GM21825 (cell line): ENCODE measurements at regions not wholly inside any gene's neighbourhood (a gene's known extent, or its start where the extent isn't known, plus 50 kb on each side); places are given as distances from the start of the nearest gene placed in this dataset.

Experiments
- ATAC-seq: cut with Tn5 transposase; IDR thresholded peaks from one replicate; pipeline ENCODE4 v1.9.1; 2021; ENCODE audit warnings: mild to moderate bottlenecking, moderate library complexity; ENCODE audit not compliant: unreplicated experiment

DNA sequence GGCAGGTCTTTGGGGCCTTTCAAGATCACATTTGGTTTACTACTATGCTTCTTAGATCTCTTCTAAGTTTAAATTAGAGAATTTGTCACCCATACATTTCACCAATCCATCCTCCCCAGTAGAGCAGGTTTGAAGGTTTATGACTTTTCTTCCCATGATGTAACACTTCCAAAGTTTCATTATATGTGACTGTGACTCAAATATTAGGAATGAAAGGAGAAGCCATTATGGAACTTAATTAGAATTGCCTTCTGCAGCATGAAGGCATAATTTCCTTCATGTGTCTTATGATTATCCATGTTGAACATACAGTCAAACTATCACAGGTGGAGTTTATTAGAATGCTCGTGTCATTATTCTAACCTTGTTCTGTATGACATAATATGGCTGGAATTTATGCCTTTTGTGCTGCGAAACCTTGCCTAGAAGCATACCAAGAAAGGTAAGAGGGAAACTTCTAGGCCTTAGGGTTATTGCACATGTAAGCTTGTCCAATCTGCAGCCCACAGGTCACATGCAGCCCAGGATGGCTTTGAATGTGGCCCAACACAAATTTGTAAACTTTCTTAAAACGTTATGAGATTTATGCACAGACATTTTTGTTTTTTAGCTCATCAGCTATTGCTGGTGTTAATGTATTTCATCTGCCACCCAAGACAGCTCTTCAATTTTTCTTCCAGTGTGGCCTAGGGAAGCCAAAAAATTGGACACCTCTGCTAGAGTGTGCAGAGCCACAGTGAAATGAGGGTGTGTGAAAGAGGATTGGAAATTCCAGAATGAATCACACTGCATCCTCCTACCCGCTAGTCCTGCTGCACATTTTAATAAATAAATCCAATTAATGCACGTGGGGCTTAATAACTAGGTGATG lies 133.6 kb downstream of the TMEM26 start:
- no peak for ATAC-seq

DNA sequence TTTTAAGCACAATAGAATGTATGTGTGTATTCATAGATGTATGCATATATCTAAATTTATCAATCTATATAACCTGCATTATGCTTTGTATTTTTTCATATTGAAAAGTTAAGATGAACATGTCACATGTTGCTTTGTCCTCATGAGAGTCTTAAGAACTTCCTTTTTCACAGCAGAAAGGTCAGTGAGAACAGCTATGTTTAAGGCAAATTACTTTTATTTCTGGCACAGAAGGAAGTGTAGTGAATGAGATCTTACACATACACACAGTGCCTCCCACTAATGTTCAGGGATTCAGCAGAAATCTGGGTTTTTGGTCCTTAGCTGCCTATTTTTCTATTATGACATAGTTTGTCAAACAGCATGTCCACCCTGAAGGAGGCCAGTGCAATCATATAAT lies 134.8 kb downstream of the TMEM26 start:
- no peak for ATAC-seq

DNA sequence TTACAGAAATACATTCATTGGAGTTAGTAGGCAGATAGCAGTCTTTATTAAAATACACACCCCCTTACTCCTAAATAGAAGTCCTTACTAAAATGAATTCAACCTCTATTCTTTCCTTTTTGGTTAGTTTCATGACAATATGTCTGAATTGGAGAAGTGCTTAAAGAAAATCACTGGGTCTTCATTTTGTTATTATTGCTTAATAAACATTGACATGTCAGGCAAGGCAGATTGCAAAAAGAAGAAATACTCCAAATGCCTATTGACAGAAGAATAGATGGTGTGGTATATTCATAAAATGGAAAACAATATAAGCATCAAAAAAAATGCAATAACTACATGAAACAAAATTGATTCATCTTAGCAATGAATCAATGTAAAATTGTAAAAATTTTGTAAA lies 135.5 kb downstream of the TMEM26 start:
- no peak for ATAC-seq

DNA sequence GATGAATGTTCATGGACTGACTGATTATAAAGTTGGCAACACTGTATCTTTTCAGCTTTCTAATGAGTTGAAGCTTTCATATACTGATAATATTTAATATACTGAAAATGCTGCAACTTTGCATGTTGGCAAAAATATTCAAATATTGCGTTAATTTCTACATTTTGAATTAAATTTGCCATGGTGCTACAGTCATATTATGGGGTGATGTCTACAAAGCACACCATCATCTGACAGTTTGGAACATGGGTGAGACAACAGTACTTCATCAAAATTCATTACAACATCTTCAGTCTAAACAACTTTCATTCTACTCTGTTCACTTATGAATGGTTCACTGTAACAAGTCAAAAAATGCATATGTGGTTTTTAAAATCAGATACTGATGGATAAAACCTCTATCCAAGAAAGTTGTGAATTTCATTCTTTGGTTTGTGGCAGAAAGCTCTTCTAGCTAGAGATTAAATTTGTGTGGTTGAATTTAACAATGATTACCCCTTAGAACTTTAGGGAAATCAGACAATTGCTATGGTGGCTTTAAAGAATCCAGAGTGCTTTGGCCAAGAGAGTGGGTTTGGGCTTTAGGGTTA lies 136.4 kb downstream of the TMEM26 start:
- no peak for ATAC-seq

DNA sequence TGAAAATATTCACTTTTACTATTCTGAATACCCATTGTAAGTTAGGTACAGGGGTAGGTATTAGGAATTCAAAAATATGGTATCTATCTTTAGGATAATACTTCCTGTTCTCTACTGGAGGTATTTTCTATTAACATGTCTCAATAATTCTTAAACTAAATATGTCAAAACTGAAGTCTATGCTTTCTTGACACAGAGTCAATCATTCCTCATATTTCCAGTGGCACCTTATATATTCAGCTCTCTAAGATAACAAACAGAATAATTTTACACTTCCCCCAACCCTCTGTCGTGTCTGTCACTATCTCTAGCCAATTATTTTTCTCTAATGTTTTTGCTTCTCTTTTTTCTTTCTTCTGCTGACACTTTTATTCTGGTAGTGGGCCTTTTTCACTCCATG lies 138.9 kb downstream of the TMEM26 start:
- no peak for ATAC-seq

DNA sequence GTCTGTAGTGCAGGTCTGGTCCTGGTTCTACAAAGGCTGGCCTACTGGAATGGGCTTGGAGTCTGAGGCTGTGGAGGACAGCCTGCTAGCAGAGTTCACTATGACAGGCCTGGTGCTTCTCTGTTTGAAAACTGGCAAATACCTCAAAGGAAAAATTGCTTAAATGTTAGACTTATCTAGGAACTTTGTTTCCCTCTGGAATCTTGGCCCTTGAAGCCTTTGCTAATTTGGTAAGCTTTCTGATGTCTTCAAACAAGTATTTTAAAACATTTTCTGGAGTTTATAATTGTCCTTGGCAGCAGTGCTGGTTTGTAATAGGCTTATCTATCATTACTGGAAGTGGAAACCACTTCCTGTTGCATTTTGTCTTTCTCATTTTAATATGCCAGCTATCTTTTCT lies 139.7 kb downstream of the TMEM26 start:
- no peak for ATAC-seq

DNA sequence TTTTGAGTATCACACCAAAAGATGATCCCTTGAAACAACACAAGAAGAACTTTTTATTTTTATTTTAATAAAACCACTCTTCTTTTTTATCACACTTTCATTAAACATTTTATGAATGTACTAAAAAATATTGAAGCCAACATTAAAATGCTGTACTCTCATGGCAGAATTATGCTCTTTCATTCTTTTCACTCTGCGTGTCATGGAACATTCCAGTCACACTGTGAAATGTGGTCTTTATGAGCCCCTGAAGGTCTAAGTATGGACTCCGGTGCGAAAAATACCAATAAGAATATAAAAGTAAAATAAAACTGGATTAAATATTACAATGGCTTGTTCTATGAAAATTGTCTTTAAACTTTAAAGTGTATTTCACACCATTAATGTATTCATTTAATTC lies 148.4 kb downstream of the TMEM26 start:
- ATAC-seq: no peak

DNA sequence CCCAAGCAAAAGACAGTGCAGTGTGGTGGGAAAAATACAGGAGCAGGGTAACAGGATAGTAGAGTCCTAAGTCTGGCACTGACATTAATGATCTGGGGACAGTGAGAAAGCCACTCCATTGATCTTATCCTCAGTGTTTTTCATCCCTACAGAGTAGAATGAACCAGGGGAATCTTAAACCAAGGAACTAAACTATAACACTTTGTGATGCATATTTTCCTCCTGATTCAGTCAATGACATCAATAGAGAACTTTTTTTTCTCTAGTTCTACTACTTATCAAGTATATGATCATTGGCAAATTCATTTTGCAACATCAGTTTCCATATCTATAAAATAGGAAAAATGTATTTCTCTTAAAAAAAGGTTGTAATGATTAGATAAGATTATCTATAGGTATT lies 151.1 kb downstream of the TMEM26 start:
- ATAC-seq: no peak

DNA sequence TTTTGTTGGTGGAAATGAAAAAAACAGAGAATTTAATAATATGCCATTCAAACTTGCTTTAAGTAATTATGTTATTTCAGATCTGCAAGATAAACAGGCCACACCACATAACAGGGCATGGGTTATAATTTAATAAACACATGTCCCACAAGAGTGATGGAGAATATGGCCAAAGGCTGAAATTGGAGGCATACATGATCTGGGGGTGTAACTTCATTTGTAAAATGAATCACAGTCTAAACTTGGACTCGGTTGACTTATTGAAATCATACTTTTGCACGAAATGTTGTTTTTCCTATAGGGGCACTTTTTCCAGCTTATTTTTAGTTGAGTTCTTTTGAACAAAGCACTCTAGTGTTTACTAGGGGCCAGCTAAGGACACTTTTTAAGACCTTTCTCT lies 151.6 kb downstream of the TMEM26 start:
- ATAC-seq: no peak

DNA sequence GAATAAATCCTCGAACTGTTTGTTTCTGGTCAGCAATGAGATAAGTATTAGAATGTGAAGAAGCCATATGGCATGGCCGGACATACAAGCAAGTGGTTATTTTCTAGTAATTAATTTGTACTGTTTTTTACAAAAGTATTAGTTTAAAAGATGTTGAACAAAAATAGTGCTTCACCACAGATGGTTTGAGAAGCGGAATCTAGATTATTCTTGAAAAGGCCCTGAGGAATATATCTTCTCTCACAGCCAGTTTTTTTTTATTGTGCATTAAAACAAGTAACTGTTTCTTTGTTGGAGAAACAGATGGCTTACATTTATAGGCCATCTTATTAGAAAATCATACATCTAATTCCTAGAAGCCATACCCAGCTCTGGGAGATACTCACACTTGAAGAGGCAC lies 153.3 kb downstream of the TMEM26 start:
- no peak for ATAC-seq

DNA sequence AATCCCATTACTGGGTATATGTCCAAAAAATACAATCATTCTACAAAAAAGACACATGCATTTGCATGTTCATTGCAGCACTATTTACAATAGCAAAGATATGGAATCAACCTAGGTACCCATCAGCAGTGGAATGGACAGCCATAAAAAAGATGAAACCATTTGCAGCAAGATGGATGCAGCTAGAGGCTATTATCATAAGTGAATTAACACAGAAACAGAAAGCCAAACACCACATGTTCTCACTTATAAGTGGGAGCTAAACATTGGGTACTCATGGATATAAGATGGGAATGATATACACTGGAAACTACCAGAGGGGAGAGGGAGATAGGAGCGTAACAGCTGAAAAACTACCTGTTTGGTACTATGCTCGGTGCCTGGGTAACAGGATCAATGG lies 154.0 kb downstream of the TMEM26 start:
- no peak for ATAC-seq

DNA sequence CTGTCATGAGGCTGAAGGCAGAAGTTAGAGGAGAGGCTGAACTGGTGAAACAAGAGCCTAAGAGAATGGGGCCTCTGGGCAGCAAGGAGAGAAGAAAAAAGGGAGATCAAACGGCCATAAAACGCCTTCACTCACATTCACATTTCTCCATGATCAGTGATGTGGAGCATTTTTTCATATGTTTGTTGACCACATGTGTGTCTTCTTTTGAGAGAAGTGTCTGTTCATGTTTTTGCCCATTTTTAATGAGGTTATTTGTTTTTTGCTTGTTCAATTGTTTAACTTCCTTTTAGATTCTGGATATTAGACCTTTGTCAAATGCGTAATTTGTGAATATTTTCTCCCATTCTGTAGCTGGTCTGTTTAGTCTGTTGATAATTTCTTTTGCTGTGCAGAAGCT lies 155.0 kb downstream of the TMEM26 start:
- no peak for ATAC-seq

DNA sequence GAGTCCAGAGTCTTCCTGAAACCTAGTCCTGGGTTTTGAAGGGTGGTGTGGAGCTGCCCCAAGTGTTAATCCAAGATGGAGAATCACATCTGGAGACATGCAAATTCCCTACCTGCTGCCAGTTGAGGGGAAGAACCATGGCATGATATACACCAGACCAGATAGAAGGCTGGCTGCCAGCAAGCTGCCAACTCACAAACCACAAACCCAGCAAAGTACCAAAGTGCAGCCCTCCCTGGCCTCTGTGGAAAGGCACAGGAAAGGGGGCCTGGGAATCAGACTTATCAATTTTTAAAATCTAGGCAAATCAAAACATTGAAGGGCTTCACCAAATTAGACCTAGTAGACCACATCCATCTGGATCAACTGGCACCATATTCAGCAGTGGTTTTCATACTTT lies 157.0 kb downstream of the TMEM26 start:
- no peak for ATAC-seq

DNA sequence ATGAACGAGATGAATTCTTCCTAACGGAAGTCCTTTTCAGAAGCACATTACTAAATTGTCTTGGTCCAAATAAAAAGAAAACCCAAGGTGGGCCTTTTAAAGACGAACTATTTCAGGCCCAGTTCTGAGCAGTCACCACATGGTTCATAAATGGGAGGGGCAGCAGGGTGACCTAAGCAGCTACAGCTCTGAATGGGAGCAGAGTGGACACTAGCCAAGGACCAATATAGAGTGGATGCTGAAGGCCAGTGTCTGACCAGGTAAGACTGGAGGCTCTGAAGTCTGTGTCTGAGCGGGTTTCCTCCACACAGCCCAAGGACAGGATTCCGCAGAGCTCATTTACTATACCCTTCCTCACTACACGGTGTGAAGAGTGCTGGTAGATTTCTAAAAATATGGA lies 159.1 kb downstream of the TMEM26 start:
- no peak for ATAC-seq

DNA sequence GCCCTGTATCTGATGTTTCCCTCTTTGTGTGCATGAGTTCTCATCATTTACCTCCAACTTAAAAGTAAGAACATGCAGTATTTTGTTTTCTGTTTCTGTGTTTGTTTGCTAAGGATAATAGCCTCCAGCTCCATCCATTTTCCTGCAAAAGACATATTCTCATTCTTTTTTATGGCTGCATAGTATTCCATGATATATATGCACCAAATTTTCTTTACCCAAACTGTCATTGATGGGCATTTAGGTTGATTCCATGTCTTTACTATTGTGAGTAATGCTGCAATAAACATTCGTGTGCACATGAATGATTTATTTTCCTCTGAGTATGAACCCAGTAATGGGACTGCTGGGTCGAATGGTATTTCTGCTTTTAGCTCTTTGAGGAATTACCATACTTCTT lies 163.4 kb downstream of the TMEM26 start:
- ATAC-seq: no peak

DNA sequence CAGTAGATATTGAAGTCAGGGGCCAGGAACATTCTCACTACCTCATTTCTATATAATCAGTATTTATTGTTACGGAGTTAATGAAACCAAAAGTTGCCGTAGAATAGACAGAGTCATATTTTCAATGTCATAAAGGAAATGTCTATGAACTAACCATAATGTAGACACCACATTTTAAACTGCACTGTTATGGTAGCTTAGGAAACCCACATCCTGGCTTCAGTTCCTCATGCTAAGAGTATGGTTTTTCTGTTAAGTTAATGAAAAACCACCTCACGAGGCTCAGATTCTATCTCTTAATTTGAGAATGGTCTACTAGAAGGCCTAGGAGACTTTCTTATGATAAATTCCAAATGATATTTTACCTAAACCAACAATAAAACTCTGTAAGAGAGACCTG lies 166.5 kb downstream of the TMEM26 start:
- ATAC-seq: peak; percentile 100

DNA sequence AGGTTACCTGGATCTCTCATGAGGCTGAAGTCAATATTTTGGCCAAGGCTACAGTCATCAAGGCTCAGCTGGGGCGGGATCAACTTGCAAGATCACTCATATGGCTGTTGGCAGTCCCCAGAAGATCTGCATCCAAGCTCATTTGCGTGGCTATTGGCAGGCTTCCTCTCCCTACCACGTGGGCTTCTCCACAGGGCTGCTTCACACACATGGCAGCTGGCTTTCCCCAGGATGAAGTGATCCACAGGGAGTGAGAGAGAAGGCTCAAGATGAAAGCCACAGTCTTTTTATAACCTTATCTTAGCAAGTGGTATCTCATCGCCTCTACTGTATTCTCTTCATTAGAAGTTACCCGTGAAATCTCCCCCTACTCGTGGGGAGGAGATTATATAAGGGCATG lies 167.4 kb downstream of the TMEM26 start:
- ATAC-seq: no peak

DNA sequence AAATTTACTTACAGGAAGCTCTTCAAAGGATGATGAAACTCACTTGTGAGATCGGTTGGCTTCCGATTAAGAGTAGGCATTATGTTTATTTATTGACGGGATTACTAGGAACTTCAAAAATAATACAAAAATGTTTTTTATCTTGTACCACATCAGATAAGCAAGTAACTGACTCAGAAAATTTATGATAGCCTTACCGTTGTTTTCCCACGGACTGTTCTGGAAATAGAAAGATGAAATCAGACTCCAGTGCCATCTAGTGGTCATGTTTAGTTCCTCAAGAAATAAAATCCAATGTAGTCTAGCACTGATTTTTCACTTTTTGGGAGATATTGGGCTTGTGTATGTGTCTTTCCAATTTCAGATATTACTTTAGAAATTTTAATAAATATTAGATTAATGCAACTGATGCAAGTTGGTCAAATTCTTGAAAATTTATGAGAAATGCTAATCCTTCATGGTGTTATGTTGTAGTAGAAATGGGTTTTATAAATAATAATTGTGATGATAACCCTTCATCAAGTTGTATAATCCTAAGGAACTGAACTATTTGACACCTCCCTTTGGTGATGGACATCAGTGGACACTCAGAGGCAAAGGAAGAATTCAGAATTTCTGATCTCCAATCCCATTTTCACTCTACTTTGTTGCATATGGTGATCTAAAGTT lies 168.8 kb downstream of the TMEM26 start:
- ATAC-seq: no peak

DNA sequence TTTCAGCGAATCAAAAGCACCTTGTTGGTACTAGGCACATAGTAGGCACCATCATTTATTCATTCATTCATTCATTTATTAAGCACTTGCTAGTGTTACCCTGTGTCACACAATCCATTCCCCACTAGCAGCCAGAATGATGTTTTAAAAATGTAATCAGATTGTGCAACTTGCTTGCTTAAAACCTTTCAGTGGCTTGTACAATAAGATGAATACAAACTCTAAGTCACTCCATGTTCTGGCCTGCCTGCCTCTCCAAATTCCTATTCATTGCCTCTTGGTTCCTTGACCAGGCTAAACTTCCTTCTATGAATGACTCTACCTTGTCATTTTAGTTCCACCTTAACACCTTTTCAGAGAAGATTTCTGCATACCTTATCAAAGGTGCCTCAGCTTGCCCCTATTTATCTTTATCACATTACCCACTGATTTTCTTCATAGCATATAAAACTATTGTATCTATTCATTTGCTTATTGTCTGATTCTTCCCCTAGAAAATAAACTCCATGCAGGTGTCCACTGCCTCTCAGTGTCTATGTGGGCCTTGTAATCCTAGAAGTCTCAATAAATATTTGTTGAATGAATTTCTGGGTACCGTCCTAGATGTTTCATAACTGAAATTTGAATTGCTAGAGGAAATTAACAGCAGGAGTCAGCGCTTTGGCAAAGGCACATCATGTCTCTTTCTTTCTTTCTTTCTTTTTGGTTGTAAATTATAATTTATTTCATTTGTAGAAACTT lies 169.5 kb downstream of the TMEM26 start:
- ATAC-seq: no peak

DNA sequence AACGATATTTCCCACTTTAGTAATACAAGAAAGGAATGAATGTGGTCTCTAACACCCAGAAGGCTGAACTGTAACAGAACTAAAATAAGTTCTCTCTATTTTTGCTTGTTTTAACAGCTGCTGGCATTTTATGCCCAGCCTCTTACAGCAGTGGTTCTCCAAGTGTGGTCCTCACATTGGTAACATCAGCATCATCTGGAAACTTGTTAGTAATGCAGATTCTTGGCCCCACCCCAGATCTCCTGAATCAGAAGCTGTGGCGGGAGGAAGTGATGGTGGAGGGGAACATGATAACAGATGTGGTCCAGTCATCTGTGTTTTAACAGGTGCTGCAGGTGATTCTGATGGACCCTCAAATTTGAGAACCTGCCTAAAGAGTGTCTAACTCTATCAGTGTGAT lies 170.1 kb downstream of the TMEM26 start:
- ATAC-seq: no peak

DNA sequence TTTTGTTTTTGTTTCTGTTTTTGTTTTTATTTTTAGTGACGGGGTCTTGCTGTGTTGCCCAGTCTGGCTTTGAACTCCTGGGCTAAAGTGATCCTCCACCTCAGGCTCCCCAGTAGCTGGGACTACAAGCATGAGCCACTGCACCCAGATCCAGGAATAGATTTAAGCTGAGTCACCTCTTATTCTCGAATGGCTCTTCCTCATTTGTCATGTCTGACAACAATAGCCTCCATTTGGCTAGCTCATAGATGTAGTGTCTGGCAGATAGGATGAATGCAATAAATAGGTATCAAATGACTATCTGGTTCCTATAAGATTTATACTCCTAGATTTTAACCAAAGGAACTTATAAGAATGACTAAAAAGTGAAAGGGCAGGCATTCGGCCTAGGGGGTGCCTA lies 172.9 kb downstream of the TMEM26 start:
- ATAC-seq: no peak

DNA sequence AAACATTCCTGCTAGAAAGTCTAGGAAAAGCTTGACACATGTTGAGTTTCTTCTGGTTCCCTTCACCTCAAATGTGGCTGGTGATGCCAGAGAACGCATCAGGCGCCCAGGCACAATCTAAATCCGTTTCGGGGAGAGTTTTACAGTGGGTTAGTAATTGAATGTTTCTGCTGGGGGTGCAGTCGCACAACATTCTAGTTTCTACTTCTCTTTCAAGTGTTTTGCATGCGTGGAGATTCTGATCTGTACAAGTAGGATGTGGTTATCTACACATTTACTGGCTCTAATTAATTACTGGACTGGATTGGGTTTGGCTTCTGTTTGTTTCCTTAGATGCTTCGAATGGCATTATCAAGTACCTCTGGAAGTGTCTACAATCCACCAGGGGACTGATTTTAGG lies 173.8 kb downstream of the TMEM26 start:
- peak; percentile 65 for ATAC-seq
